Colonic mucosa (tissue), 4 donors: ENCODE measurements at regions not wholly inside any gene's neighbourhood (a gene's known extent, or its start where the extent isn't known, plus 50 kb on each side); places are given as distances from the start of the nearest gene placed in this dataset.

Experiments
- DNase-seq: peaks from one replicate; pipeline ENCODE4 v3.0.0-alpha.2; 2020
- H3K27ac ChIP-seq: fragments of 200-600 bp; one replicate; pipeline ENCODE4 v1.8.0; 2021
- H3K27me3 ChIP-seq: fragments of 200-600 bp; one replicate; pipeline ENCODE4 v1.8.0; 2021
- H3K36me3 ChIP-seq: fragments of 200-600 bp; one replicate; pipeline ENCODE4 v1.8.0; 2021
- H3K4me1 ChIP-seq: fragments of 200-600 bp; one replicate; pipeline ENCODE4 v1.8.0; 2021; ENCODE audit warnings: mild to moderate bottlenecking
- H3K4me3 ChIP-seq: fragments of 200-600 bp; one replicate; pipeline ENCODE4 v1.8.0; 2021
- H3K9ac ChIP-seq, 2 donors: one replicate each; pipeline ENCODE4 v1.7.0; 2013; ENCODE audit warnings: control low read depth in 2 of 2, low read depth in 2 of 2, low read length in 2 of 2
- H3K9me3 ChIP-seq: fragments of 200-600 bp; one replicate; pipeline ENCODE4 v1.8.0; 2021
- CTCF ChIP-seq: fragments of 200-600 bp; IDR thresholded peaks from one replicate; pipeline ENCODE4 v1.8.0; 2022; ENCODE audit warnings: antibody characterized with exemption, mild to moderate bottlenecking
- intact Hi-C: fragments of 100-400 bp; cut with DNase I; formaldehyde crosslinking; loops from one replicate; pipeline ENCODE4 v1.14.1; 2022
- donor health status: healthy.
- donor health status: DM: no; HTN: no; CAD: no.
- donor health status: DM: no; HTN: no; CAD: no.

- Histone ChIP-seq H3K27me3 (no peaks in the 10 kb centered on the region), H3K9ac (no peak overlapping the region), H3K36me3 (no peaks in the 10 kb centered on the region), H3K4me3 (no peak overlapping the region), H3K4me1 (no peaks in the 10 kb centered on the region), H3K27ac (no peak overlapping the region), H3K9me3 (no peaks in the 10 kb centered on the region)
- TF ChIP-seq CTCF, result no peak
- intact Hi-C loops, result no loop called here
- DNase-seq, result no peak
Observed at GRCh38 chr6:130680116-130680515, 147.1 kb upstream of the SMLR1 start.

GRCh38 chr6:130681028-130681427 lies 146.2 kb upstream of the SMLR1 start:
- H3K9me3 ChIP-seq, result no peaks in the 10 kb centered on the region
- no peaks in the 10 kb centered on the region for H3K36me3 ChIP-seq
- no peak overlapping the region for H3K4me3 ChIP-seq
- no peak overlapping the region for H3K9ac ChIP-seq
- no peak for DNase-seq
- H3K4me1 ChIP-seq, result no peaks in the 10 kb centered on the region
- intact Hi-C loops, result no loop called here
- no peak for TF ChIP-seq CTCF
- H3K27ac ChIP-seq, result no peak overlapping the region
- H3K27me3 ChIP-seq, result no peaks in the 10 kb centered on the region

- Histone ChIP-seq H3K36me3 (no peaks in the 10 kb centered on the region), H3K27ac (no peak overlapping the region), H3K4me3 (no peak overlapping the region), H3K9ac (no peak overlapping the region), H3K27me3 (no peaks in the 10 kb centered on the region), H3K9me3 (no peaks in the 10 kb centered on the region), H3K4me1 (no peaks in the 10 kb centered on the region)
- DNase-seq, result no peak
- no peak for TF ChIP-seq CTCF
- intact Hi-C loops, result no loop called here
Observed at GRCh38 chr6:130682066-130682465, 145.1 kb upstream of the SMLR1 start.

GRCh38 chr6:130683761-130684517 lies 143.3 kb upstream of the SMLR1 start:
- H3K27me3 ChIP-seq, result no peaks in the 10 kb centered on the region
- H3K4me1 ChIP-seq, result no peaks in the 10 kb centered on the region
- H3K27ac ChIP-seq, result no peak overlapping the region
- no peaks in the 10 kb centered on the region for H3K9me3 ChIP-seq
- no peak for DNase-seq
- no peak overlapping the region for H3K4me3 ChIP-seq
- intact Hi-C loops, result no loop called here
- TF ChIP-seq CTCF, result no peak
- H3K9ac ChIP-seq, result no peak overlapping the region
- H3K36me3 ChIP-seq, result no peaks in the 10 kb centered on the region

- Histone ChIP-seq H3K9ac (no peak overlapping the region), H3K27ac (no peak overlapping the region), H3K9me3 (no peaks in the 10 kb centered on the region), H3K36me3 (no peaks in the 10 kb centered on the region), H3K4me3 (no peak overlapping the region), H3K4me1 (no peaks in the 10 kb centered on the region), H3K27me3 (no peaks in the 10 kb centered on the region)
- DNase-seq, result no peak
- intact Hi-C loops, result no loop called here
- TF ChIP-seq CTCF, result no peak
Observed at GRCh38 chr6:130692659-130693058, 134.5 kb upstream of the SMLR1 start.
